ENCODE measurements at regions not wholly inside any gene's neighbourhood (a gene's known extent, or its start where the extent isn't known, plus 50 kb on each side); places are given as distances from the start of the nearest gene placed in this dataset.
"Not testable (repeated sequence)": the region's sequence is repeated elsewhere in the genome, so short reads cannot be mapped to it uniquely, and the experiment has no call there.

- TF ChIP-seq, protein P1, sequence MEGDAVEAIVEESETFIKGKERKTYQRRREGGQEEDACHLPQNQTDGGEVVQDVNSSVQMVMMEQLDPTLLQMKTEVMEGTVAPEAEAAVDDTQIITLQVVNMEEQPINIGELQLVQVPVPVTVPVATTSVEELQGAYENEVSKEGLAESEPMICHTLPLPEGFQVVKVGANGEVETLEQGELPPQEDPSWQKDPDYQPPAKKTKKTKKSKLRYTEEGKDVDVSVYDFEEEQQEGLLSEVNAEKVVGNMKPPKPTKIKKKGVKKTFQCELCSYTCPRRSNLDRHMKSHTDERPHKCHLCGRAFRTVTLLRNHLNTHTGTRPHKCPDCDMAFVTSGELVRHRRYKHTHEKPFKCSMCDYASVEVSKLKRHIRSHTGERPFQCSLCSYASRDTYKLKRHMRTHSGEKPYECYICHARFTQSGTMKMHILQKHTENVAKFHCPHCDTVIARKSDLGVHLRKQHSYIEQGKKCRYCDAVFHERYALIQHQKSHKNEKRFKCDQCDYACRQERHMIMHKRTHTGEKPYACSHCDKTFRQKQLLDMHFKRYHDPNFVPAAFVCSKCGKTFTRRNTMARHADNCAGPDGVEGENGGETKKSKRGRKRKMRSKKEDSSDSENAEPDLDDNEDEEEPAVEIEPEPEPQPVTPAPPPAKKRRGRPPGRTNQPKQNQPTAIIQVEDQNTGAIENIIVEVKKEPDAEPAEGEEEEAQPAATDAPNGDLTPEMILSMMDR (IDR thresholded peaks at IDR 0.05) = not testable (repeated sequence)
- TF ChIP-seq POLR2A (IDR thresholded peaks at IDR 0.05) = not testable (repeated sequence)
These were observed 662.5 kb upstream of the LUZP2 start for GRCh38 chr11:23834306-23834705.
